Breast epithelium (tissue), 4 donors: ENCODE measurements at regions not wholly inside any gene's neighbourhood (a gene's known extent, or its start where the extent isn't known, plus 50 kb on each side); places are given as distances from the start of the nearest gene placed in this dataset.

ENCODE experiments used
- DNase-seq, 2 donors: peaks; one replicate each; pipeline ENCODE4 v3.0.0-alpha.2; 2019; ENCODE audit warnings: low spot score in 2 of 2
- H3K27ac ChIP-seq, 2 donors: fragments of 200-600 bp; sonication (generic) in 1 of 2; one replicate each; pipeline ENCODE4 v1.5.1; 2016 to 2019; ENCODE audit warnings: mild to moderate bottlenecking in 1 of 2
- H3K27me3 ChIP-seq, 2 donors: fragments of 200-600 bp; sonication (generic) in 1 of 2; one replicate each; pipeline versions ENCODE4 v1.5.1 to v1.6.0; 2017 to 2019; ENCODE audit warnings: control low read depth in 1 of 2, mild to moderate bottlenecking in 1 of 2
- H3K36me3 ChIP-seq: fragments of 200-600 bp; one replicate; pipeline ENCODE4 v1.5.1; 2019
- H3K4me1 ChIP-seq, 2 donors: fragments of 200-600 bp; sonication (generic); one replicate each; pipeline ENCODE4 v1.5.1; 2016 to 2019; ENCODE audit warnings: control low read depth in 1 of 2
- H3K4me3 ChIP-seq, 3 donors: fragments of 200-600 bp; sonication (generic); 1 replicate in 2 of 3; 2 replicates in 1 of 3; pipeline ENCODE4 v1.5.1; 2016 to 2019; ENCODE audit warnings: mild to moderate bottlenecking in 3 of 3, moderate library complexity in 2 of 3
- H3K9me3 ChIP-seq, 2 donors: fragments of 200-600 bp; sonication (generic) in 1 of 2; one replicate each; pipeline ENCODE4 v1.5.1; 2016 to 2019; ENCODE audit warnings: control low read depth in 1 of 2
- POLR2A ChIP-seq: fragments of 450-650 bp; IDR thresholded peaks from one replicate; pipeline ENCODE4 v1.6.1; 2016; ENCODE audit warnings: antibody characterized with exemption, mild to moderate bottlenecking, moderate library complexity
- POLR2AphosphoS5 ChIP-seq, 3 donors: sonication (generic); formaldehyde crosslinking; IDR thresholded peaks; one replicate each; pipeline ENCODE4 v1.6.1; 2017; ENCODE audit warnings: antibody characterized with exemption in 3 of 3
- intact Hi-C: fragments of 100-400 bp; cut with DNase I; formaldehyde crosslinking; loops from one replicate; pipeline ENCODE4 v1.15.1; 2023; ENCODE audit warnings: low total_unique reads
- TF ChIP-seq, protein P1 (sequence below), 3 donors: fragments of 450-650 bp; IDR thresholded peaks; one replicate each; pipeline ENCODE4 v1.5.1; 2016 to 2017; ENCODE audit warnings: antibody characterized with exemption in 3 of 3, mild to moderate bottlenecking in 3 of 3, moderate library complexity in 3 of 3

DNA sequence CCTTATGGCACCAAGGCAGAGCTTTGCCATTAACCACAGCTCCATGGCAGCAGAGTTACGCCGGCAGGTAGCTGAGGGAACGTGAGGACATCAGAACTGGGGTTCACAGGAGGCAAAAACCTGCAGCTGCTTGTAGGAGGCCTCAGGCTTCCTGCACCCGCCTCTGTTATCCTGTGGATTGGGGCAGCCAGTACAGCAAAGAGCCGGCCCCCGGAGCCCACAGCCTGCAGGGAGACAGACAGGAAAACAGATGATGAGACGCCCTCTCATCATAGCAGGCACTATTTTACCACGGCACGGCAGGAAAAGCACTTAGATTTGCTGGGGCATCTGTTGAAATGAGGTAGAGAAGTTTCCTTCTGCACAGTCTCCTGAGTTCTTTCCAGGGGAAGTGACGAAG is 870.3 kb downstream of the TBC1D22A start:
- intact Hi-C loops, result no loop called here
- Histone ChIP-seq H3K36me3 (no peaks in the 10 kb centered on the region), H3K27ac (no peak overlapping the region), H3K4me1 (no peaks in the 10 kb centered on the region), H3K9me3 (peaks cover 0 to 9% of the 10 kb centered on the region in 2 donors), H3K4me3 (no peak overlapping the region), H3K27me3 (peaks cover 0 to 54% of the 10 kb centered on the region in 2 donors)
- no peak for TF ChIP-seq POLR2A
- TF ChIP-seq POLR2AphosphoS5 (IDR thresholded peaks at IDR 0.05), result no peak
- TF ChIP-seq, protein P1, sequence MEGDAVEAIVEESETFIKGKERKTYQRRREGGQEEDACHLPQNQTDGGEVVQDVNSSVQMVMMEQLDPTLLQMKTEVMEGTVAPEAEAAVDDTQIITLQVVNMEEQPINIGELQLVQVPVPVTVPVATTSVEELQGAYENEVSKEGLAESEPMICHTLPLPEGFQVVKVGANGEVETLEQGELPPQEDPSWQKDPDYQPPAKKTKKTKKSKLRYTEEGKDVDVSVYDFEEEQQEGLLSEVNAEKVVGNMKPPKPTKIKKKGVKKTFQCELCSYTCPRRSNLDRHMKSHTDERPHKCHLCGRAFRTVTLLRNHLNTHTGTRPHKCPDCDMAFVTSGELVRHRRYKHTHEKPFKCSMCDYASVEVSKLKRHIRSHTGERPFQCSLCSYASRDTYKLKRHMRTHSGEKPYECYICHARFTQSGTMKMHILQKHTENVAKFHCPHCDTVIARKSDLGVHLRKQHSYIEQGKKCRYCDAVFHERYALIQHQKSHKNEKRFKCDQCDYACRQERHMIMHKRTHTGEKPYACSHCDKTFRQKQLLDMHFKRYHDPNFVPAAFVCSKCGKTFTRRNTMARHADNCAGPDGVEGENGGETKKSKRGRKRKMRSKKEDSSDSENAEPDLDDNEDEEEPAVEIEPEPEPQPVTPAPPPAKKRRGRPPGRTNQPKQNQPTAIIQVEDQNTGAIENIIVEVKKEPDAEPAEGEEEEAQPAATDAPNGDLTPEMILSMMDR (IDR thresholded peaks at IDR 0.05), result no peak
- DNase-seq, result no peak

DNA sequence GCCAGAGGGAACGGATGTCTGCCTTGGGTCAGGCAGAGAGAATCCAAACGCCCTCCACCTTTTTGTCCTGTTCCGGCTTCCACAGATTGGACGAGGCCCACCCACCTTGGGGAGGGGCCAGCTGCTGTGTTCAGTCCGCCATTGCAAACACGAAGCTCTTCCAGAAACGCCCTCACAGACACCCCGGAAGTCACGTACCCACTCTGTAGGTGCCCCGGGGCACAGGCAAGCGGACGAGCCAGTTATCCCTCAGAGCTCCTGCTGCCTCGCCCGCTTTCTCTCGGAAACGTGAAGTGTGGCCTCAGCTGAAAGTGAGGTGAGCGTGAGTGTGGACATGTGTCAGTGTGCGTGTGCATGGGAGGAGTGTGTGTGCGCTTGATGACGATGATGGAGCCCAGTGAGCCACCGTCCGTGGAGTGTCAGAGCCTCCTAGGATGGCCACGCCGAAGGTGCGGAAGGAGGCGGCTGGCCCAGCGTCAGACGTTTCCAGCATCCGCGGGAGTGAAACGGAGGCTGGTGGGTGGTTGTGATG is 869.2 kb downstream of the TBC1D22A start:
- peak in 1 of 2 donors; percentile 13 for DNase-seq
- intact Hi-C loops, result no loop called here
- Histone ChIP-seq H3K27ac (no peak overlapping the region), H3K4me1 (no peaks in the 10 kb centered on the region), H3K4me3 (peak overlapping the region in 1 of 3 donors; percentile 16), H3K27me3 (peaks cover 0 to 50% of the 10 kb centered on the region in 2 donors), H3K9me3 (no peaks in the 10 kb centered on the region), H3K36me3 (no peaks in the 10 kb centered on the region)
- TF ChIP-seq, protein P1 (IDR thresholded peaks at IDR 0.05), result no peak
- TF ChIP-seq POLR2A (no peak), POLR2AphosphoS5 (IDR thresholded peaks at IDR 0.05) (no peak)

DNA sequence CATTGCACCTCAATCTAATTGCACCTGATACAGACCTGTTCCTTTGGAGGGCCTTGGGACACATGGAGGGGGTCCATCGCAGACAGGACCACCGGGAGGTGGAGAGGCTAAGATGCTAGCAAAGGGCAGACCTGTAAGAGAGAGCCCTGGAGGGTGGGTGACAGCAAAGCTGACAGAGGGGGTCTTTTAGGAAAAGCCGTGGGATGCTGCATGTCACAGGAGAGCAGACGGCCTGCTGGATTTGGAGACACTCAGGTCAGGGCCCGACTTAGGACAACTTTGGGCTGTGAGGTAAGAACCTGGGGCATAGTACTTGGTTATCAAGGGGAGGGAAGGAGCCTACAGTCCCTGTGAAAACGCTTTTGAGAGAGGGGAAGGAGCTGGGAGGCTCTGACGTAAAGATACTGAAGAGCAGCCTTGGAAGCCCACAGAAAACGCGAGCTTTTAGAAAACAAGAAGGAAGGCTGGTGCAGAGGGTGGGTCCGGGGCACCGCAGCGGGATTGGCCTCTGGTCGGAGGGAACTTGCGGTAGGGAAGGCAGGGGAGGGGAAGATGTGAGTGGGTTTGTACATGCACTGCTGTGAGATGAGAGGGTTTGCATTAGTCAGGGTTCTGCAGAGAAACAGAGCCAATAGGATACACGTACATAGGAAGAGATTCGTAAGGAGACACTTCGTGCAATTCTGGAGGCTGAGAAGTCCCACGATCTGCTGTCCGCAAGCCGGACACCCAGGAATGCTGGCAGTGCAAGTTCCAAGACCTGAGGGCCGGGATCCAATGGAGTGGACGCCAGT is 868.5 kb downstream of the TBC1D22A start:
- TF ChIP-seq, protein P1 (IDR thresholded peaks at IDR 0.05), result no peak
- TF ChIP-seq POLR2A (no peak), POLR2AphosphoS5 (IDR thresholded peaks at IDR 0.05) (no peak)
- Histone ChIP-seq H3K36me3 (no peaks in the 10 kb centered on the region), H3K27me3 (peaks cover 0 to 50% of the 10 kb centered on the region in 2 donors), H3K27ac (no peak overlapping the region), H3K4me1 (no peaks in the 10 kb centered on the region), H3K9me3 (no peaks in the 10 kb centered on the region), H3K4me3 (no peak overlapping the region)
- intact Hi-C loops, result no loop called here
- DNase-seq, result no peak

GRCh38 chr22:47629791-47630655 is 867.6 kb downstream of the TBC1D22A start:
- no peak overlapping the region for H3K27ac ChIP-seq
- no peak for DNase-seq
- intact Hi-C loops, result no loop called here
- H3K36me3 ChIP-seq, result no peaks in the 10 kb centered on the region
- H3K4me3 ChIP-seq, result no peak overlapping the region
- H3K9me3 ChIP-seq, result no peaks in the 10 kb centered on the region
- peaks cover 0 to 52% of the 10 kb centered on the region in 2 donors for H3K27me3 ChIP-seq
- TF ChIP-seq, protein P1 (IDR thresholded peaks at IDR 0.05), result no peak
- no peak for TF ChIP-seq POLR2A
- H3K4me1 ChIP-seq, result no peaks in the 10 kb centered on the region
